ENCODE measurements at regions not wholly inside any gene's neighbourhood (a gene's known extent, or its start where the extent isn't known, plus 50 kb on each side); places are given as distances from the start of the nearest gene placed in this dataset.
"Not testable (repeated sequence)": the region's sequence is repeated elsewhere in the genome, so short reads cannot be mapped to it uniquely, and the experiment has no call there.

GRCh38 chr5:104626122-104626521 lies 1063.5 kb upstream of the NUDT12 start:
- DNase-seq: no peak

DNA sequence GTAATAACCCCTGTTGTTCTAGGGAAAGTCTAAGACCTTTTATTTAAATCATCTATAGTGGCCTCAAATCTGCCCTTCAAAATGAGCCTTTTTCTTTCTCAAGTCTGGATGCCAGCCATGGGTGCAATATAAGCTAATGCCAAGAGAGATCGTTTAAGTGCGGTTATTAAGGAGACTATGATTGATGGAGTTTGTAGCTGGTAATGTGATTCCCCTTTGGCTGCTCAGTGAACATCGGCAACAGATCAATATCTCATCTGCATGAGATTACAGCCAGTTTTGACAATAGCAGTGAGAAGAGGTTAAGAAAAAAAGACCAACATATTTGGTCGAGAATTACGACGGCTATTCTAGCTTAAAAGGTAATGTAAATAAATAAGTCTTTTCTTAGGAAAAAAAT lies 1049.4 kb upstream of the NUDT12 start:
- DNase-seq: peak; percentile 17

DNA sequence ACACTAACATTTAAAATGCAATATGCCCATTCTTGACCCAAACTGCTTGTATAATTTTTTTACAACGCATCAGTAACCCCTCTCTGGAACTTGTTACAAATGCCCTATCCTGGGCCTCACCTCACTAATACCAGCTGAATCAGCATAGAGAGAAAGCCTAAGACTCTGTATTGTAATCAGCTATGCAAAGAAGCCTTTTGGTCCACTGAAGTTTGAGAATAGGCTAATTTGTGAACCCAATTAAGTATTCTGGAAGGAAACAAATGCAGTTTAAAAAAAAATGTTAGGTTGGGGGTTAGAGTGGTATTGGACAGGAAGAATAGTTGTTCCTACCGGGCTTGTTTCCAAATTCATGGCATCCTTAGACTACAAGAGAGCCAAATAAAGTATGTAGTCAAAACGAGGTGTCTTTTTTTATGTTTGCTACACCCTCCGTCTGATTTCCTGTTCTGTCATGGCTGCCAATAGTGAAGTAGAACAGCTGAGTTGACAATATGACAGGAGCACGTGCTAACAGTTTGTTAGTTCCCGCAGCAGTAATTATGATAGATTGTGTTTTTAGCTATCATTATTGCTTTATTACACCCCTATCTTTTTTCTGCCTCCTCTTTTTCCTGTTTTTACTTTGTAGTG lies 1048.7 kb upstream of the NUDT12 start:
- DNase-seq: no peak

DNA sequence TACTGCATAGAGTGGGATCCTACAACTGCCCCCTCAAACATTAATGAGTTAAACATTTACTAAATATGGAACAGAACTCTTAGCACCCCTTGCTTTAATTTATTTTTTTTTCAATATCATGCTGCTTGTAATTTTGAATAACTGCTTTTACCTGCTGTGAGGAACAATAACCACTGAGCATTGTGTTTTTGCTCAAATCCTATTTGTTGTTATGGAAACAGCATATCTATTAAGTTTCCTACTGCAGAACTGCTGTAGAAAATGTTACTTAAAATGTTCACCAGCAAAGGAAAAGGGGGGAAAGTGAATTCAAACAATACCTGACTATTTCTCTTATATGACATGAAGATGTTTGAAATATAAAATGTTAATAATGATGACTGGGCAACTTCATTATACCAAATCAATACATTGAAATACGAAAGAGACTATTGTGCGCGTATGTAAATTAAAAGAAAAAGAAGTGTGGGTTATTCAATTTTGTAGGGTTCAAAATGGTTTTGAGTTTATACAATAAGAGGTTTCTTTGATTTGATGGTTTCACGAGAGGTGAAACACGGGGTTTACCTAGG lies 1043.8 kb upstream of the NUDT12 start:
- no peak for DNase-seq

- no peak for DNase-seq
Measured at GRCh38 chr5:104599726-104600125, 1037.1 kb upstream of the NUDT12 start.

- DNase-seq: no peak
Measured at GRCh38 chr5:104598285-104598684, 1035.7 kb upstream of the NUDT12 start.

- no peak for DNase-seq
Measured at GRCh38 chr5:104594850-104595249, 1032.3 kb upstream of the NUDT12 start.

DNA sequence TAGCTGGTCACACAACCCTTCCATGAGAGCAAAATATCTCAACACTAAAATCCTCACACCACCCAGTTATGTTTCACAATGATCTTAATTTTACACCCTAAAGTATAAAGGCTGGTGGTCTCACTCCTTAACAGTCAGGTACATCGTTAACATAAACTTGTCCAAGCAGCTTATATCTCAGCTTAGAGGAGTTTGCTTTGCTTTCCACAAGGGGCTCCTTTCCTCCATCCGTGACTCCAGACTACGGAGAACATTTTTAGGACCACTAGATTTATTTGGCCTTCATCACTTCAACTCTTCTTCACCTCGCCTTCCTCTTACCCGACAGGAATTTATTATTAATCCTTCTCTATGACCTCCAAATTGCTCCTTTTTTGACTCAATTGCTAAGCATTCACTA lies 1014.1 kb upstream of the NUDT12 start:
- no peak for DNase-seq

DNA sequence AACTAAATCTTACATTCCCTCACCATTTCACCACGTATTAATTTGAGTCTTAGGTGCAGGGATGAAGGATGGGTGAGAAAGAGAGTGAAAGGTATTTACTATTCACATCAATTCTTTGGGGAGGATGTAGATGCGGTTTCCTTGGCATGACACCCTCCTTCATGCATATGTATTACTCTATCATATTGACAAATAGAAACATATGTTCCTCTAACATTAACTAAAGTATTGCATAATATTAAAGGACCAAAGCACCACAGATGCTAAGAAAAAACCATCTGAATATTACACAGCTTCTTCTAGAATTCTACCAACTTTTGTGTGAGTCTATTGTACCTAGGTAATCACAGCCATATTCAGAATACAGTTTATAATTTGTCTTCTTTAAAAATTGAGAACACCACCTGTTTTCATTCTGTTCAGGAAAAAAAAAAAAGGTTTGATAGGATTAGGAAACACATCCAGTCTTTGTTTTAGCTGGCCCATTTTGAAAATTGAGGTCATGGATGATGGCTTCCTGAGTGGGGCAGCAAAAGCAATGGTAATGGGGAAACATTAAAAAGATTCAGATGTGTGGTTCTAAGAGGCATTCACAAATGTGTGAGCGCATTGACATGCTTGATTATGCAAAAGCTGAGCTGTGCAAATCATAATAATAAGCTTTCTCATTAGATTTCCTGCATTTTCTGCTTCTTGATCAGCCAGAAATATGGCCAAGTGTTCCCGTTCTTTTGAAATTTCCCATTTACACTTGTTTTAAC lies 1011.5 kb upstream of the NUDT12 start:
- peak; percentile 35 for DNase-seq

DNA sequence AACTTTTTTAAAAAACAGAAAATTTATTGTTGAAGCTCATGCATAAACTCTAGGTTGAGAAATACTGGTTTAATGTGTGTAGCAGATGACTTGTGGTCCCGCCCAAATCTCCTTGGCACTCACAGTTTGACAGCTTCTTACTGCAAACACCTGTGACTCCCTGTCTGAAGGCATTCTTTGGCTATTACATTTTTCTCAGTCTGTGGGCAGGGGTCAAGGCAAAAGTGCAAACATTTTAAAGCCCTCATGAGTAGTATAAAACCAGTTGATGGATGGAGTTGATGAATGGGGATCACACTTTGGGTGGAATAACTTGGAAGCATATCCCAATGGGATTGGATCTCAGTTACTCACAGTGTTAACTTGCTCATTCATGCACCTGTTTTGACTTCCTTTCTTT lies 1007.0 kb upstream of the NUDT12 start:
- no peak for DNase-seq

- DNase-seq: no peak
Measured at GRCh38 chr5:104564530-104564929, 1001.9 kb upstream of the NUDT12 start.

- no peak for DNase-seq
Measured at GRCh38 chr5:104556957-104557356, 994.4 kb upstream of the NUDT12 start.

- no peak for DNase-seq
Measured at GRCh38 chr5:104551628-104552027, 989.0 kb upstream of the NUDT12 start.

DNA sequence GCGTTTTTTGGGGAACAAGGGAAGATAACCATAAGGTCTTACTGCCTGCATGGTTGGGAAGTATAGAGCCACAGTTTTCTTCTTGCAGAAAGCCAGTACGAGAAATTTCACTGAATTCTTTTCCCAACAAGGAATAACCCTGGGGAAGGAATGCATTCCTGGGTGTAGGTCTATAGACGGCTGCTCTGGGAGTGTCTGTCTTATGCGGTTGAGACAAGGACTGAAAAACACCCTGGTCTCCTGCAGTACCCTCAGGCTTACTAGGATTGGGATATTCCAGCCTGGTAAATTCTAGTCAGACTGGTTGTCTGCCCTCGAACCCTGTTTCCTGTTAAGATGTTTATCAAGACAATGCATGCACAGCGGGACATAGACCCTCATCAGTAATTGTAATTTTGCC lies 984.3 kb upstream of the NUDT12 start:
- DNase-seq: not testable (repeated sequence)

DNA sequence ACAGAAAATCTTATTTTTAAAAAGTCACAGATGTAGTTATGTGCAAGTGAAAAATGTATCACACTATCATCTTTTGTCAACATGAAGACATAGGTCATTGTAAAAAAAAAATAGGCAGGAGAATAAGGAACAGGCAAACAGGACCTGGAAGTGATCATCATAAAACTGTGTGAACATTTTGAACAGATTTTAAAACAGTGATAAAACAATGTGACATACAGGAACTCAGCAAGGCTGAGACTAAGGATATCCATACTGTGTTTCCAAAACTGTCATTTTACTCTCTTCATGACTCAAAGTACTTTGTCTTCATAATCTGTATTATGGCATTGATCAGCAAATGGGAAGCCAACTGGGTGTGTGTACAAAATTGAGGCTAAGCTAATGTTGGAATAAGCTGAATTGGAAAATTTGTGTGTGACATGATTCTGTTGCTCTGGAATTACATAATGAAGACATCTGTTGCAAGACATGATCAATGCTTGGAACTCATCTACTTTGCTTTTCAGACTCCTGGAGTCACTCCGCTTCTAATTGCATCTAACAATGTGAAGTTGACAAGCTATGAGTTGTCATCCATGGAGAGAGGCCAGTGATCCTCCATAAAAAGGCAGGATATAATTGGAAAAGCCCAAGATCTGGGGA lies 978.7 kb upstream of the NUDT12 start:
- DNase-seq: peak; percentile 4

- DNase-seq: peak; percentile 75
Measured at GRCh38 chr5:104540448-104540847, 977.9 kb upstream of the NUDT12 start.

DNA sequence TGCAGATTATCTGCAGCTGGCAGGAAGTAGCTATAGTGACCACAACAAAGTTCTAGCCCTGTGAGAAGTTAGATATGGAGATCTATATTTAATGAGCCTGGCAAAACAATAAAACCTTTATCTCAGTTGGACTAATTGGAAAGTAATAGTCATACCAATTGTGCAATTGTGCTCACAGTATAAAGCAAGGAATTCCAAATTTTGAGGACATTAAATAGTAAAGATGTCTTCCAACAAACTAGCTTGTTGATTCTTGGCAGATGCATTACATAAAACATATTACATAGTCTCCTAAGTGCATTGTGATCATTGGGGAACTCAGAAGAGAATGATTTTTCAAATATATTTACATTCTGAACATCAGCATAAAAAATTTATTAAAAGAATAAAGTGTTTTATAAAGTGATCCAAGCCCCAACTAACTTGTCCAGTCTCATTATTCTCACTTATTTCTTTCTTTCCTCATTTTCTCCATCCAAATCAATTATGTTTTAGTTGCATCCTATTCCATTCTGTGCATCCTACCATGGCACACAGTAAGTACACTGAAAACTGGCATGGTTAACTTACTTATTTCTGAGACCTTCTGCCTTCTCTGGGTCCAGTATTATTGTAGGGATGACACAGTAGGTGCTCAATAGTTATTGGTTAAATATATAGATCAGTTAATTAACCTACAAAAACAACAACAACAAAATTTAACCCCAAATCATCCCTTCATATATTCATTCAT lies 977.2 kb upstream of the NUDT12 start:
- DNase-seq: no peak

GRCh38 chr5:104538734-104539133 lies 976.1 kb upstream of the NUDT12 start:
- DNase-seq: no peak

DNA sequence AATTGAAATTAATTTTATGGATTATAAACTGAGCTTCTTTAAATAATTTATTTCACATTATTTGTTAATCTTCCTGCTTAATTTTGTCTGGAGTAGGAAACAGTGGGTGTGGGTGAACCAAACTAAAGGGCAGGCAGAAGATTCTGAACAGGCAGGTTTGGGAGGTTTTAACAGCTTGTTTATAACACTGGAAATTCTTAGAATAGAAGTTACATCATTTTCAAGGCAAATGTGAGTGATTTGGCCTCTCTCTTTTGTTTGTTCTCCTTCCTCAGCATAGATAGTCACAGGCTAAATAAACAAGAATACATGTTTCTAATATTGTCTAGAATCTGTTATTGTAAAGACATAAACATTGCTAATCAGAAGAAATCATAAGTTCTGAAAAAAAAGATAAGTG lies 970.9 kb upstream of the NUDT12 start:
- no peak for DNase-seq

- DNase-seq: no peak
Measured at GRCh38 chr5:104526866-104527265, 964.3 kb upstream of the NUDT12 start.

DNA sequence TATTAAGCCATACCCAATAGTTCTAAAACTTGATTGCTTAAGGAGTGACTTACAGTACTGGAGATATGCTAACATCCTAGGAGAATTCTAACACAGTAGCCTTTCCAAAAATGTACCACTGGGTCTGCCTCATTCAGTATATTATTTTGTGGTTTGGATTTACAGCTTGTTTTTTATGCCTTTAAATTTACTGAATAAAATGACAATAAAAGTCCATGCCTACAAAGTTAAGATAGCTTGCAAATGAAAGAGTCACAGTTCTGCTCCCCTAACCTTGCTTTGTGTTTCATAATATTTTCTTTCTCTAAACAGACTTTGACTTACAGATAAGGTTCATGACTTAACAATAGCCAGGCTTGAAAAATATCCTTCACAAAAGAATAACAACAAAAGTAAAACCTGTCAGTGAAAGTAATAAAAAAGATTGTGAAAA lies 951.1 kb upstream of the NUDT12 start:
- no peak for DNase-seq

DNA sequence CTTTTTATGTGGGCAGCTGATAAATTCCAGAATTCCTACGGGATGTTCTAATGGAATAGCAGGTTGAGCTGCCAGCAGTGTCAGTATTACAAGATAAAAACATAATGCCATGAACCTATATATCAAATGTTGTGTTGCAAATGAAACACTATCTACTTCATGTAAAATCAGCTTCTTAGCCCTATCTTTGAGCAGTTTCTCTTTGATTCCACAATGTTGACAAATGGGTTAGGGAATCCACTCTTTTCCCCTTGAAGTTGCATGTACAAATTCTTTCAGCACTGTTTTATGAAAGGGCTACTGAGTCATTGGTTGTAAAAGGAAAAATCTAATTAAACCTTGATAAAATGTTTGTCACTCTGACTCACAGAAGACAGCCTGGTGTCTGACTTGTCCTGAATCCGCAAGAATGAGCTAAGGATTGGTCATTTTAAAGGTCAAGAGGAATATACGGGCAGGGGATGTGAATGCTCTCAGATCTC lies 950.6 kb upstream of the NUDT12 start:
- no peak for DNase-seq

Measured in eye (tissue), 1 donor.